GM12873 (cell line): ENCODE measurements at regions not wholly inside any gene's neighbourhood (a gene's known extent, or its start where the extent isn't known, plus 50 kb on each side); places are given as distances from the start of the nearest gene placed in this dataset.

ENCODE experiments used
- TF ChIP-seq, protein P1 (sequence below): IDR thresholded peaks from 2 replicates; pipeline ENCODE4 v1.5.1; 2012; ENCODE audit warnings: low read depth, mild to moderate bottlenecking, moderate library complexity, low read length, control low read depth; ENCODE audit not compliant: insufficient read depth; ENCODE audit errors: missing control alignments

DNA sequence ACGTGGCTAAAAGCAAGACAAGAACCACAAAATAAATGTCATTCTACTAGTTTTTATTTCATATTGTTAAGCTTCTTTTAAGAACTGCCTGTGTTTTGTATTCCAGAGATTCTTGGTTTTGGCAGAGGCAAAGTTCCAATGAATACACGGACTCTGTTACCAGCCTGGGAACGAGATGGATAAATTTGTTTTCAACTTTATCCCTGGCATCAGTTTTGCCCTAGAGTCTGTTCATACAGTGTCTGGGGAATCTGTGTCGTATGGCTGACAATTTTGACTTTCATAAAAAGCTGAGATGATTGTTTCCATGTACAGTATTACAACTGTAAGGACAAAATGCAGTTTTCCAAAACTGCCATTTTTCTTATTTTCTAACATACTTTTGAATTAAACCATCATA is 327.6 kb downstream of the TBC1D4 start:
- TF ChIP-seq, protein P1, sequence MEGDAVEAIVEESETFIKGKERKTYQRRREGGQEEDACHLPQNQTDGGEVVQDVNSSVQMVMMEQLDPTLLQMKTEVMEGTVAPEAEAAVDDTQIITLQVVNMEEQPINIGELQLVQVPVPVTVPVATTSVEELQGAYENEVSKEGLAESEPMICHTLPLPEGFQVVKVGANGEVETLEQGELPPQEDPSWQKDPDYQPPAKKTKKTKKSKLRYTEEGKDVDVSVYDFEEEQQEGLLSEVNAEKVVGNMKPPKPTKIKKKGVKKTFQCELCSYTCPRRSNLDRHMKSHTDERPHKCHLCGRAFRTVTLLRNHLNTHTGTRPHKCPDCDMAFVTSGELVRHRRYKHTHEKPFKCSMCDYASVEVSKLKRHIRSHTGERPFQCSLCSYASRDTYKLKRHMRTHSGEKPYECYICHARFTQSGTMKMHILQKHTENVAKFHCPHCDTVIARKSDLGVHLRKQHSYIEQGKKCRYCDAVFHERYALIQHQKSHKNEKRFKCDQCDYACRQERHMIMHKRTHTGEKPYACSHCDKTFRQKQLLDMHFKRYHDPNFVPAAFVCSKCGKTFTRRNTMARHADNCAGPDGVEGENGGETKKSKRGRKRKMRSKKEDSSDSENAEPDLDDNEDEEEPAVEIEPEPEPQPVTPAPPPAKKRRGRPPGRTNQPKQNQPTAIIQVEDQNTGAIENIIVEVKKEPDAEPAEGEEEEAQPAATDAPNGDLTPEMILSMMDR = no peak

DNA sequence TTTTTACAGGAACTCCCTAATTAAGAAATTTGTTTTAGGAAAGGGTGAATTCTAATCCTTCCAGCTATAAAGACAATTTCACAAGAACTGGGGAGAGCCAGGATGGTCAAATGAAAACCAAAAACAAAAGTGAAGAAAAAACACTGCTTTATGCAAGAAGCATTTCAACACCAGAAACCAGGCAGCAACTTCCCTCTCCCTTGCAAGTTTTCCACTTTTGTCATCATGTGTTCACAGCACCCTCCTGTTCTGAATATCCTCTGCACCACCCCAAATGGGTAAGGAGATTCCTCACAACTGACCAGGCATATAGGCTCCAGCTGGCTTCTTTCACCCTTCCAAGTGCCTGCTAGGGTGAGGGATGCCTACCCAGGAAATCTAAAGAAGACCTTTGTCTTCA is 328.1 kb downstream of the TBC1D4 start:
- TF ChIP-seq, protein P1 = no peak

DNA sequence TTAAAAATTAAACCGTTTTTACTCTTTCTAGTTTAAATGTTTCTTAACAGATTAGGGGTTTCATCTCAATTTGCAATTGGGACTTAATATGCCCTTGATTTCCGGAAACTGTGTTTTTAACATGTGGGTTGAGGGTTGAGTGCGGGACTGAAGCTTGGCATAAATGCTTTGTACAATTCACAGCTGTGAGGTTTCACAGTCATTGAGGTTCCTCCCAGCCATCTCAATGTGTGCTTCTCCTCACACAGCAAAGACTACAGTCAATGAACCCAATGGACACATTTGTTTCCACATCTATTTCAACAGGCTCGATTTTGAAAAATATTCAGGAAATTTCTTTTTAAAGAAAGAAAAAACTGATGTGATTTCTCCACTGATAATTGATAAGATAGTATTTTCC is 328.6 kb downstream of the TBC1D4 start:
- TF ChIP-seq, protein P1 = no peak

DNA sequence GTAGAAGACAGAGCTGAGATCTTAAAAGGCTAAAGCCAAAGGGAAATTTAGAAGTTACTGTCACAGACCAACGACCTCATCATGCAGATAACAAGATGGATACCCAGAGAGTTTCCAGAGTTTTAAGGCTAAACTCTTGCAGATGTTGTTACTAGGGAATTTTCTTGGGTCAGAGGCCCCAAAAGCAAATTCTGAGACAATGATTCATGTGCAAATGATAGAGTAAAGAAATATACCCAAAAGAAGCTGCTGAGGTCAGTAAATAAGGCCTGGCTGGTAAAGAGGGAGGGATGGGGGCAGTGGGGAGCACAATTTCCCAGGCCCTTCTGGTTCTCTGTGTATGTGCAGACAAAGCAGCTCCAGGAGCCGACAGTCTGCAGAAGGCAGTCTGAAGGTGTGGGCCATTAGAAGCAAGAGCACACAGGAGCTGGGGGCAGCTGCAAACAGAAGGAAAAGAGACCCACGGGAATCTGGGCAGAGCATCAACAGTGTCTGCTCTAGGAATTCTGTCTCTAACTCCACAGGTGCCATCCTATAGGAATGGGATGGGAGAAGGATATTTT is 330.8 kb downstream of the TBC1D4 start:
- TF ChIP-seq, protein P1 = no peak

DNA sequence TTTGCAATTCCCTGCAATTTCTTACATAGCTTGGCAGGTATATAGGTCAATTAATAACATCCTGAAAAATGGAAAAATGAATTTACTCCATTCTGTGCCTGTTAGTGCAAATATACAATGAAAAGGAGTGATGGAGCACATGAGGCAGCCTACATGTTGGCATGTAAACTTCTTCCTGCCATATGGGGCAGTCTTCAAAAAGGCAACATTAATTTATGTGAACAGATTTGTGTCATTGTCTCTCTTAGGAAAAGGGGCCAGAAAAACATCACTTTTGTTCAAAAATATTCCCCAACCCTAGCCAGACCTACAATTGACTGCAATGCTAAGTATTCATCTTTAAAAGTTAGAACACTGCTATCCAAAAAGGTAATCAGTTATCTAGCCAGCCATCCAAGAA is 332.2 kb downstream of the TBC1D4 start:
- TF ChIP-seq, protein P1 = no peak

DNA sequence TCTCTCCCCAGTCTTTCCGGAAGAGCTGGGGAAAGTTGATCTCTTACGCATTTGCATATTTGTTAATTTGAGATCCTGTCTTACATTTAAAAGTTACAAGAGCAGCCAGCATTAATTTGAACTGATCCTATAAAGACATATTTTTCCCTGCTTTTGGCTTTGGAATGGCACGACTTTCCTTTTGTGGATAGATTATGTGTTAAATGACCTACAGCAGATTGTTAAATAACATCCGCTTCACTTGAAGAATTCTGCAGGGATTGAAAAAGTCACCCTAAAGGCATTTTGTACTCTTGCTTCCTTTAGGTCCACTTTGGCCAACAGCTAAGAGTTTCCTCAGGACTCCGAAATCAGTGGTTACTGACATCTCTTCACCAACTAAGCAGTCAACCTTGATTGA is 334.0 kb downstream of the TBC1D4 start:
- TF ChIP-seq, protein P1 = no peak

DNA sequence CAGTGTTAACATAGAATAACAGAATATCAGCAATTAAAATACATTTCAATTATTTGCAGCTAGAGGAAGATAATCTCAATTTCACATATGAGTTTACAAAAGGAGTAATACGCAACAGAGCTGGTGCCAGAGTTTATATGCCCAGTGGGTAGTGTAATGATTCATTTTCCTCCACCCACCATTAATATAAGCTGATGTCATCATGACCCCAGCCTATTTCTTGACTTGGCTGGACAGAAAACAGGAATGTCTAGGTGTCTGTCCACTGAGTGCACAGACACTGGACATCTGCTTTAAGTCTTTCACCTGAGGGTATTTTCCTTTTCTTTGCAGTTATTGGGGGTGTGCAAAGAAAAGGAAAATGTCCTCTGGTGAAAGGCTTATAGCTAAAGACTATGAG is 335.5 kb downstream of the TBC1D4 start:
- TF ChIP-seq, protein P1 = no peak

DNA sequence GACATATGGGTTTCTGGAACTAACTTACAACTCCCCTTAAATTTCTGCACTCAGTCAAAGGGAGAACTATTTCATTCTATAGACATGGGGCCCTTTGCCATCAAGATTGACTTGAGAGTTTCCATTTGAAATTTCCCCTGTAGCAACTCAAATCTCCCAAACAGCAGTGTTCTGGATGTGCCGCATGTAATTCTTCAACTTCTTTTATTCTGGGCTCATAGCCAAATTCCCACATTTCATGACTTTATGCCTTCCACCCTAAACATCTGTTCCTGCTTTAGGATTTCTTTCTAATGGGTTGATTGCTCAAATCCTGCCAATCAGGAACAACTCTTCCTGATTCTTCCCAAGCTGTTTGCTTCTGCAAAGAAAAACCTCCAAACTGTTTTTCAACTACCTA is 336.0 kb downstream of the TBC1D4 start:
- TF ChIP-seq, protein P1 = no peak
